Peyer's patch (tissue), 4 donors: ENCODE measurements at regions not wholly inside any gene's neighbourhood (a gene's known extent, or its start where the extent isn't known, plus 50 kb on each side); places are given as distances from the start of the nearest gene placed in this dataset.

Source experiments
- DNase-seq, 3 donors: peaks; one replicate each; pipeline ENCODE4 v3.0.0-alpha.2; 2017 to 2019
- H3K27ac ChIP-seq, 4 donors: fragments of 200-600 bp; sonication (generic); one replicate each; pipeline ENCODE4 v1.5.1; 2016 to 2019
- H3K27me3 ChIP-seq, 2 donors: fragments of 200-600 bp; sonication (generic); one replicate each; pipeline ENCODE4 v1.5.1; 2019
- H3K36me3 ChIP-seq, 3 donors: fragments of 200-600 bp; sonication (generic); one replicate each; pipeline ENCODE4 v1.5.1; 2016 to 2019
- H3K4me1 ChIP-seq, 4 donors: fragments of 200-600 bp; sonication (generic); one replicate each; pipeline ENCODE4 v1.5.1; 2016 to 2019
- H3K4me3 ChIP-seq, 4 donors: fragments of 200-600 bp; sonication (generic); 1 replicate in 3 of 4; 2 replicates in 1 of 4; pipeline ENCODE4 v1.5.1; 2016 to 2019; ENCODE audit warnings: mild to moderate bottlenecking in 1 of 4
- H3K9me3 ChIP-seq, 4 donors: fragments of 200-600 bp; sonication (generic); one replicate each; pipeline ENCODE4 v1.5.1; 2016 to 2019; ENCODE audit warnings: mild to moderate bottlenecking in 1 of 4
- POLR2A ChIP-seq, 2 donors: fragments of 450-650 bp; IDR thresholded peaks; one replicate each; pipeline ENCODE4 v1.5.1; 2017; ENCODE audit warnings: antibody characterized with exemption in 2 of 2, mild to moderate bottlenecking in 2 of 2, moderate library complexity in 2 of 2
- TF ChIP-seq, protein P1 (sequence below), 6 experiments: fragments of 450-650 bp in 4 of 6; fragments of 200-600 bp in 2 of 6; sonication (generic) in 1 of 6; IDR thresholded peaks; one replicate each; pipeline ENCODE4 v1.5.1; 2017 to 2019; ENCODE audit warnings: antibody characterized with exemption in 6 of 6, mild to moderate bottlenecking in 3 of 6, moderate library complexity in 1 of 6

GRCh38 chr5:92419261-92419660 lies 1036.1 kb upstream of the ARRDC3 start:
- no peaks in the 10 kb centered on the region for H3K4me1 ChIP-seq
- H3K36me3 ChIP-seq: no peaks in the 10 kb centered on the region
- H3K4me3 ChIP-seq: no peak overlapping the region
- no peak for DNase-seq
- H3K27ac ChIP-seq: no peak overlapping the region
- no peaks in the 10 kb centered on the region for H3K27me3 ChIP-seq
- no peak for TF ChIP-seq POLR2A (IDR thresholded peaks at IDR 0.05)
- TF ChIP-seq, protein P1, sequence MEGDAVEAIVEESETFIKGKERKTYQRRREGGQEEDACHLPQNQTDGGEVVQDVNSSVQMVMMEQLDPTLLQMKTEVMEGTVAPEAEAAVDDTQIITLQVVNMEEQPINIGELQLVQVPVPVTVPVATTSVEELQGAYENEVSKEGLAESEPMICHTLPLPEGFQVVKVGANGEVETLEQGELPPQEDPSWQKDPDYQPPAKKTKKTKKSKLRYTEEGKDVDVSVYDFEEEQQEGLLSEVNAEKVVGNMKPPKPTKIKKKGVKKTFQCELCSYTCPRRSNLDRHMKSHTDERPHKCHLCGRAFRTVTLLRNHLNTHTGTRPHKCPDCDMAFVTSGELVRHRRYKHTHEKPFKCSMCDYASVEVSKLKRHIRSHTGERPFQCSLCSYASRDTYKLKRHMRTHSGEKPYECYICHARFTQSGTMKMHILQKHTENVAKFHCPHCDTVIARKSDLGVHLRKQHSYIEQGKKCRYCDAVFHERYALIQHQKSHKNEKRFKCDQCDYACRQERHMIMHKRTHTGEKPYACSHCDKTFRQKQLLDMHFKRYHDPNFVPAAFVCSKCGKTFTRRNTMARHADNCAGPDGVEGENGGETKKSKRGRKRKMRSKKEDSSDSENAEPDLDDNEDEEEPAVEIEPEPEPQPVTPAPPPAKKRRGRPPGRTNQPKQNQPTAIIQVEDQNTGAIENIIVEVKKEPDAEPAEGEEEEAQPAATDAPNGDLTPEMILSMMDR (IDR thresholded peaks at IDR 0.05): no peak
- H3K9me3 ChIP-seq: no peaks in the 10 kb centered on the region

DNA sequence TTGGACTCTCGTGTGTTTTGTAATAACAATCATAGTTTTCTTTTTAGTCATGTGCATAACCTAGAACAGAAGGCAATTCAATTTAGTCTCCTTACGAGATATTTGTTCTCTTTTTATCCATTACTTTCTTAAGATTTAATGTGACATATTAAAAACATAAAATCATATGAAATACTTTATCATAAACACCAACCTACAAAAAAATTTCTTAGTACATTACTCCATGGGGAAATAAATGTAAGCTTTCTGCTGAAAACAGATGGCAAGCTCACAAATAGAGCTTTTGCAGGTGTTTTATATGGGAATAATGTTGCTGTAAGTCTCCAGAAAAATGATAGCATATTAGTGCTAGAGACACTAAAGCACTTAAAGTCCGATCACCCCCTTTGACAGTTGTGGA lies 1035.2 kb upstream of the ARRDC3 start:
- Histone ChIP-seq H3K36me3 (no peaks in the 10 kb centered on the region), H3K4me3 (no peak overlapping the region), H3K9me3 (no peaks in the 10 kb centered on the region), H3K27ac (no peak overlapping the region), H3K27me3 (no peaks in the 10 kb centered on the region), H3K4me1 (no peaks in the 10 kb centered on the region)
- no peak for DNase-seq
- TF ChIP-seq, protein P1 (IDR thresholded peaks at IDR 0.05): no peak
- TF ChIP-seq POLR2A (IDR thresholded peaks at IDR 0.05): no peak

- no peak overlapping the region for H3K27ac ChIP-seq
- DNase-seq: no peak
- H3K4me3 ChIP-seq: no peak overlapping the region
- TF ChIP-seq, protein P1 (IDR thresholded peaks at IDR 0.05): no peak
- TF ChIP-seq POLR2A (IDR thresholded peaks at IDR 0.05): no peak
- H3K27me3 ChIP-seq: no peaks in the 10 kb centered on the region
- H3K36me3 ChIP-seq: no peaks in the 10 kb centered on the region
- no peaks in the 10 kb centered on the region for H3K9me3 ChIP-seq
- no peaks in the 10 kb centered on the region for H3K4me1 ChIP-seq
Measured at GRCh38 chr5:92409134-92409533, 1026.0 kb upstream of the ARRDC3 start.

DNA sequence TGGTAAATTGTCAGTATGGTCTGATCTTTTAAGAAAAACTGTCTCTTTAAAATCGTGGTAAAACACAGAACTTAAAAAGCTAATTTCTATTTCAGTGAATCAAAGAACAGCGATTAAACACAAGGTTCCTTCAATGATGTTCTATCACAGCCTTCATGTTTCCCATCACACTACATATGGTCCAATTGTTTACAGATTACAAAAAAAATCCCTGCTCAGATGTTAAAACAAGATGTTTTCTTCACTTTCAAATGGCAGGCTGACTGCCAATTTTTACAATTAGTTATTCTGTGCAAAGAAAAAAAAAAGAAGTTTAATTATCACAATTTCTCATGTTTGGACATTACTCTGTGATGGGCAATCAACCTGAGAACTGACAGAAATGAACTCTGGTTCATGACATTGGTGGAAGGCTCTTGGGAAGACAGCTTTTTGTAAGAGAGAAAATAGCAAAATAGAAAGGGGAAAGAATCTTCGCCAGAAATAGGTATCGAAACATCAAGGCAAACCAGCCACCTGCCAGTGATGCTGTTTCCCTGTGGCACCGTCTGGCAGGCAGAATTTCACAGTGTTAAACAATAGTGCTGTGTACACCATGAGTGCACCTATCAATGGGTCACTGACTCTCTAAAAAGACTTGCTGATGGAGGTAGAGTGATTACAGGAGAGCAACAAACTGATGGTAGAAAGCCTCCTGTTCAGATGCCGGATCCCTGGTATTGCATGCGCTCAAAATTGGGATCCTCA lies 1020.0 kb upstream of the ARRDC3 start:
- no peaks in the 10 kb centered on the region for H3K36me3 ChIP-seq
- TF ChIP-seq, protein P1 (IDR thresholded peaks at IDR 0.05): no peak
- no peak for TF ChIP-seq POLR2A (IDR thresholded peaks at IDR 0.05)

GRCh38 chr5:92402045-92402444 lies 1018.9 kb upstream of the ARRDC3 start:
- no peak for DNase-seq
- Histone ChIP-seq H3K27me3 (no peaks in the 10 kb centered on the region), H3K4me3 (no peak overlapping the region), H3K4me1 (no peaks in the 10 kb centered on the region), H3K9me3 (no peaks in the 10 kb centered on the region), H3K27ac (no peak overlapping the region), H3K36me3 (no peaks in the 10 kb centered on the region)
- no peak for TF ChIP-seq POLR2A (IDR thresholded peaks at IDR 0.05)
- TF ChIP-seq, protein P1 (IDR thresholded peaks at IDR 0.05): no peak

More for the DNA sequence above, 1020.0 kb upstream of the ARRDC3 start:
- Histone ChIP-seq H3K27ac (no peak overlapping the region), H3K4me3 (no peak overlapping the region), H3K9me3 (no peaks in the 10 kb centered on the region), H3K27me3 (no peaks in the 10 kb centered on the region), H3K4me1 (no peaks in the 10 kb centered on the region)
- no peak for DNase-seq
